WTC11 (cell line): ENCODE measurements at regions not wholly inside any gene's neighbourhood (a gene's known extent, or its start where the extent isn't known, plus 50 kb on each side); places are given as distances from the start of the nearest gene placed in this dataset.

Experiments
- ATAC-seq: fragments of 200-7000 bp; cut with Tn5 transposase; 2 replicates; pipeline ENCODE4 v1.10.0; 2021; ENCODE audit warnings: mild to moderate bottlenecking, moderate library complexity
- CTCF ChIA-PET: fragments of 300-600 bp; sonication (Branson Sonifier 250); formaldehyde crosslinking; loops from one replicate; lab custom pipeline; 2021; ENCODE audit warnings: antibody characterized with exemption; lab: Charles Lee
- POLR2A ChIA-PET: fragments of 350-600 bp; sonication (Branson Sonifier 250); formaldehyde crosslinking; loops from one replicate; lab custom pipeline; 2021; ENCODE audit warnings: antibody characterized with exemption; lab: Charles Lee
- DNase-seq: peaks from one replicate; pipeline ENCODE4 v3.0.0; 2021; ENCODE audit warnings: low spot score
- H3K27ac Mint-ChIP-seq: 2 replicates; pipeline ENCODE4 v1.8.0; 2021; ENCODE audit warnings: mixed read lengths
- H3K27me3 Mint-ChIP-seq: 2 replicates; pipeline ENCODE4 v1.8.0; 2021; ENCODE audit warnings: low read depth, mild to moderate bottlenecking, moderate library complexity, mixed read lengths
- H3K36me3 Mint-ChIP-seq: 2 replicates; pipeline ENCODE4 v1.8.0; 2021; ENCODE audit warnings: mixed read lengths
- H3K4me1 Mint-ChIP-seq: 2 replicates; pipeline ENCODE4 v1.8.0; 2022; ENCODE audit warnings: mixed read lengths
- H3K4me3 Mint-ChIP-seq: 2 replicates; pipeline ENCODE4 v1.8.0; 2021; ENCODE audit warnings: mild to moderate bottlenecking, moderate library complexity, mixed read lengths
- H3K9me3 Mint-ChIP-seq: 2 replicates; pipeline ENCODE4 v1.8.0; 2021; ENCODE audit warnings: mixed read lengths
- ELF4 ChIP-seq: sonication (generic); formaldehyde crosslinking; IDR thresholded peaks from 2 replicates; pipeline ENCODE4 v1.8.1; 2022; ENCODE audit warnings: low read depth, mild to moderate bottlenecking, moderate library complexity, missing genetic modification reagents
- GTF2I ChIP-seq: fragments of 250-450 bp; sonication (Bioruptor Pico); conservative IDR thresholded peaks from 2 replicates; pipeline ENCODE4 v1.4.0; 2021; ENCODE audit warnings: mild to moderate bottlenecking
- IRF2 ChIP-seq: sonication (generic); formaldehyde crosslinking; IDR thresholded peaks from 2 replicates; pipeline ENCODE4 v1.8.0; 2022; ENCODE audit warnings: low read depth, missing genetic modification reagents, borderline replicate concordance
- MXD4 ChIP-seq: fragments of 250-450 bp; sonication (Bioruptor Pico); IDR thresholded peaks from 2 replicates; pipeline ENCODE4 v1.8.0; 2021; ENCODE audit warnings: mild to moderate bottlenecking, moderate library complexity, borderline replicate concordance
- SMAD4 ChIP-seq: sonication (generic); formaldehyde crosslinking; IDR thresholded peaks from 2 replicates; pipeline ENCODE4 v1.8.0; 2022; ENCODE audit warnings: mild to moderate bottlenecking, missing genetic modification reagents
- SP1 ChIP-seq: sonication (generic); formaldehyde crosslinking; conservative IDR thresholded peaks from 2 replicates; pipeline ENCODE4 v1.8.1; 2022; ENCODE audit warnings: missing genetic modification reagents
- TP53 ChIP-seq: sonication (generic); formaldehyde crosslinking; IDR thresholded peaks from 2 replicates; pipeline ENCODE4 v1.8.1; 2023; ENCODE audit warnings: mild to moderate bottlenecking, missing genetic modification reagents
- ZBTB21 ChIP-seq: sonication (generic); formaldehyde crosslinking; IDR thresholded peaks from 2 replicates; pipeline ENCODE4 v1.8.1; 2023; ENCODE audit warnings: mild to moderate bottlenecking, missing genetic modification reagents, borderline replicate concordance
- ZNF416 ChIP-seq: fragments of 250-450 bp; sonication (Bioruptor Pico); IDR thresholded peaks from 2 replicates; pipeline ENCODE4 v1.9.0; 2021; ENCODE audit warnings: mild to moderate bottlenecking, inconsistent platforms
- TF ChIP-seq, protein P1 (sequence below): fragments of 200-600 bp; IDR thresholded peaks from 2 replicates; pipeline ENCODE4 v1.8.0; 2022; ENCODE audit warnings: antibody characterized with exemption
- TF ChIP-seq, protein P2 (sequence below): sonication (generic); formaldehyde crosslinking; IDR thresholded peaks from 2 replicates; pipeline ENCODE4 v1.8.1; 2023; ENCODE audit warnings: mild to moderate bottlenecking, moderate library complexity, missing genetic modification reagents
- TF ChIP-seq, protein P3 (sequence below): fragments of 250-450 bp; sonication (Bioruptor Pico); IDR thresholded peaks from 2 replicates; pipeline ENCODE4 v1.9.0; 2021; ENCODE audit warnings: mild to moderate bottlenecking
- TF ChIP-seq, protein P4 (sequence below): sonication (generic); formaldehyde crosslinking; IDR thresholded peaks from 2 replicates; pipeline ENCODE4 v1.8.0; 2023; ENCODE audit warnings: missing genetic modification reagents, mild to moderate bottlenecking, borderline replicate concordance

DNA sequence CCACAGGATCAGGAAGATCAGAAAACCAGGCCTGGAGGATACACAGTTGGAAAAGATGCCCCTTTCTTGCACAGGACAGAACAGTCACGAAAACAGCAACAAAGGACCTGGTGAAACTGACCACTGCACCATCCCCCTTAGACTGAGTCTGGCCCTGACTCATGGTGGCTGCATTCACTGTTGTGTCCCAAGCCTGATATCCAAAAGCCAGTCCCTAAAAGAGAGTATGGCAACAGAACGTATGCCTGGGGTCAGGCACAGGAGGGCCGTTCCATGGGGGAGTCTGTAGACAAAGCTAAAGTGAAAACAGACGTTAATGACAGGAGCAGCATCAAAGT is 301.1 kb upstream of the NBEA start (continued):
- TF ChIP-seq, protein P1, sequence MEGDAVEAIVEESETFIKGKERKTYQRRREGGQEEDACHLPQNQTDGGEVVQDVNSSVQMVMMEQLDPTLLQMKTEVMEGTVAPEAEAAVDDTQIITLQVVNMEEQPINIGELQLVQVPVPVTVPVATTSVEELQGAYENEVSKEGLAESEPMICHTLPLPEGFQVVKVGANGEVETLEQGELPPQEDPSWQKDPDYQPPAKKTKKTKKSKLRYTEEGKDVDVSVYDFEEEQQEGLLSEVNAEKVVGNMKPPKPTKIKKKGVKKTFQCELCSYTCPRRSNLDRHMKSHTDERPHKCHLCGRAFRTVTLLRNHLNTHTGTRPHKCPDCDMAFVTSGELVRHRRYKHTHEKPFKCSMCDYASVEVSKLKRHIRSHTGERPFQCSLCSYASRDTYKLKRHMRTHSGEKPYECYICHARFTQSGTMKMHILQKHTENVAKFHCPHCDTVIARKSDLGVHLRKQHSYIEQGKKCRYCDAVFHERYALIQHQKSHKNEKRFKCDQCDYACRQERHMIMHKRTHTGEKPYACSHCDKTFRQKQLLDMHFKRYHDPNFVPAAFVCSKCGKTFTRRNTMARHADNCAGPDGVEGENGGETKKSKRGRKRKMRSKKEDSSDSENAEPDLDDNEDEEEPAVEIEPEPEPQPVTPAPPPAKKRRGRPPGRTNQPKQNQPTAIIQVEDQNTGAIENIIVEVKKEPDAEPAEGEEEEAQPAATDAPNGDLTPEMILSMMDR = no peak
- no peak for TF ChIP-seq GTF2I (CRISPR knock-in tag)

DNA sequence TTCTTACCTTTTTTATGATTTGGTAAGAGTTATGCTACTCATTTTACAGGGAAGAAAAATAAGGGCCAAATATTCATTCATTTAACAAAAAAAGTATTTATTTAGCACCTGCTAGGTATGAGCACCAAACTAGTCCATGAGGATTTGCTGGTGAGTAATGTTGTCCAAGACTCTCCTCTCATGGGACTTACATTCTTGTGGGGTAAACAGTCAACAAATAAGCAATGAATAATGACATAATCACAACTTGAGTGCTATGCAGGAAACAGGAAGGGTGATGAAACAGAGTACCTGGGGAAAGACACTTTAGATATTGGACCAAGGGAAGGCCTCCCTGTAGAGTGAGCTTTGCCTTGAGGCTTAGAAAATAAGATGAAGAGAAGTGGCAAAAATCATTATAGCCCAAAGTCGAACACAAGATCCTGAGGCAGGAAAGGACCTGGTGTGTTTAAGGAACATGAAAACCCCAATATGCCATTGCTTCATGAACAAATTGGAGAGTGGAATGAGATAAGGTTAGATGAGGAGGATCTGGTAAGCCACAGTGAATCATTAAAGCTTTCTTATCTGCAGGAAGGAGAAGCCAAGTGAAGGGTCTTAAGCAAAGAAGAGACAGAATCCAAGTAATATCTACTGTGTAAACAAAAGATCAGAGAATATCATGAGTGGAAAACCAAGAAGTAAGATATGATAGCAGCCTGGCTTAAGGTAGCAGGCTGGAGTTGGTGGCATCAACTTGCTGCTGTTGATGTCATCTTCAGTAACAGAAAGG is 294.5 kb upstream of the NBEA start:
- H3K9me3 Mint-ChIP-seq = peaks cover 19% of the 10 kb centered on the region
- DNase-seq = no peak
- peaks cover 7% of the 10 kb centered on the region for H3K4me1 Mint-ChIP-seq
- TF ChIP-seq, protein P2, sequence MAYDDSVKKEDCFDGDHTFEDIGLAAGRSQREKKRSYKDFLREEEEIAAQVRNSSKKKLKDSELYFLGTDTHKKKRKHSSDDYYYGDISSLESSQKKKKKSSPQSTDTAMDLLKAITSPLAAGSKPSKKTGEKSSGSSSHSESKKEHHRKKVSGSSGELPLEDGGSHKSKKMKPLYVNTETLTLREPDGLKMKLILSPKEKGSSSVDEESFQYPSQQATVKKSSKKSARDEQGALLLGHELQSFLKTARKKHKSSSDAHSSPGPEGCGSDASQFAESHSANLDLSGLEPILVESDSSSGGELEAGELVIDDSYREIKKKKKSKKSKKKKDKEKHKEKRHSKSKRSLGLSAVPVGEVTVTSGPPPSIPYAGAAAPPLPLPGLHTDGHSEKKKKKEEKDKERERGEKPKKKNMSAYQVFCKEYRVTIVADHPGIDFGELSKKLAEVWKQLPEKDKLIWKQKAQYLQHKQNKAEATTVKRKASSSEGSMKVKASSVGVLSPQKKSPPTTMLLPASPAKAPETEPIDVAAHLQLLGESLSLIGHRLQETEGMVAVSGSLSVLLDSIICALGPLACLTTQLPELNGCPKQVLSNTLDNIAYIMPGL (CRISPR knock-in tag) = no peak
- TF ChIP-seq, protein P3, sequence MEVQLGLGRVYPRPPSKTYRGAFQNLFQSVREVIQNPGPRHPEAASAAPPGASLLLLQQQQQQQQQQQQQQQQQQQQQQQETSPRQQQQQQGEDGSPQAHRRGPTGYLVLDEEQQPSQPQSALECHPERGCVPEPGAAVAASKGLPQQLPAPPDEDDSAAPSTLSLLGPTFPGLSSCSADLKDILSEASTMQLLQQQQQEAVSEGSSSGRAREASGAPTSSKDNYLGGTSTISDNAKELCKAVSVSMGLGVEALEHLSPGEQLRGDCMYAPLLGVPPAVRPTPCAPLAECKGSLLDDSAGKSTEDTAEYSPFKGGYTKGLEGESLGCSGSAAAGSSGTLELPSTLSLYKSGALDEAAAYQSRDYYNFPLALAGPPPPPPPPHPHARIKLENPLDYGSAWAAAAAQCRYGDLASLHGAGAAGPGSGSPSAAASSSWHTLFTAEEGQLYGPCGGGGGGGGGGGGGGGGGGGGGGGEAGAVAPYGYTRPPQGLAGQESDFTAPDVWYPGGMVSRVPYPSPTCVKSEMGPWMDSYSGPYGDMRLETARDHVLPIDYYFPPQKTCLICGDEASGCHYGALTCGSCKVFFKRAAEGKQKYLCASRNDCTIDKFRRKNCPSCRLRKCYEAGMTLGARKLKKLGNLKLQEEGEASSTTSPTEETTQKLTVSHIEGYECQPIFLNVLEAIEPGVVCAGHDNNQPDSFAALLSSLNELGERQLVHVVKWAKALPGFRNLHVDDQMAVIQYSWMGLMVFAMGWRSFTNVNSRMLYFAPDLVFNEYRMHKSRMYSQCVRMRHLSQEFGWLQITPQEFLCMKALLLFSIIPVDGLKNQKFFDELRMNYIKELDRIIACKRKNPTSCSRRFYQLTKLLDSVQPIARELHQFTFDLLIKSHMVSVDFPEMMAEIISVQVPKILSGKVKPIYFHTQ (CRISPR knock-in tag) = no peak
- TF ChIP-seq, protein P4, sequence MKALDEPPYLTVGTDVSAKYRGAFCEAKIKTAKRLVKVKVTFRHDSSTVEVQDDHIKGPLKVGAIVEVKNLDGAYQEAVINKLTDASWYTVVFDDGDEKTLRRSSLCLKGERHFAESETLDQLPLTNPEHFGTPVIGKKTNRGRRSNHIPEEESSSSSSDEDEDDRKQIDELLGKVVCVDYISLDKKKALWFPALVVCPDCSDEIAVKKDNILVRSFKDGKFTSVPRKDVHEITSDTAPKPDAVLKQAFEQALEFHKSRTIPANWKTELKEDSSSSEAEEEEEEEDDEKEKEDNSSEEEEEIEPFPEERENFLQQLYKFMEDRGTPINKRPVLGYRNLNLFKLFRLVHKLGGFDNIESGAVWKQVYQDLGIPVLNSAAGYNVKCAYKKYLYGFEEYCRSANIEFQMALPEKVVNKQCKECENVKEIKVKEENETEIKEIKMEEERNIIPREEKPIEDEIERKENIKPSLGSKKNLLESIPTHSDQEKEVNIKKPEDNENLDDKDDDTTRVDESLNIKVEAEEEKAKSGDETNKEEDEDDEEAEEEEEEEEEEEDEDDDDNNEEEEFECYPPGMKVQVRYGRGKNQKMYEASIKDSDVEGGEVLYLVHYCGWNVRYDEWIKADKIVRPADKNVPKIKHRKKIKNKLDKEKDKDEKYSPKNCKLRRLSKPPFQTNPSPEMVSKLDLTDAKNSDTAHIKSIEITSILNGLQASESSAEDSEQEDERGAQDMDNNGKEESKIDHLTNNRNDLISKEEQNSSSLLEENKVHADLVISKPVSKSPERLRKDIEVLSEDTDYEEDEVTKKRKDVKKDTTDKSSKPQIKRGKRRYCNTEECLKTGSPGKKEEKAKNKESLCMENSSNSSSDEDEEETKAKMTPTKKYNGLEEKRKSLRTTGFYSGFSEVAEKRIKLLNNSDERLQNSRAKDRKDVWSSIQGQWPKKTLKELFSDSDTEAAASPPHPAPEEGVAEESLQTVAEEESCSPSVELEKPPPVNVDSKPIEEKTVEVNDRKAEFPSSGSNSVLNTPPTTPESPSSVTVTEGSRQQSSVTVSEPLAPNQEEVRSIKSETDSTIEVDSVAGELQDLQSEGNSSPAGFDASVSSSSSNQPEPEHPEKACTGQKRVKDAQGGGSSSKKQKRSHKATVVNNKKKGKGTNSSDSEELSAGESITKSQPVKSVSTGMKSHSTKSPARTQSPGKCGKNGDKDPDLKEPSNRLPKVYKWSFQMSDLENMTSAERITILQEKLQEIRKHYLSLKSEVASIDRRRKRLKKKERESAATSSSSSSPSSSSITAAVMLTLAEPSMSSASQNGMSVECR (CRISPR knock-in tag) = no peak
- TF ChIP-seq IRF2 (CRISPR knock-in tag) = no peak
- no peak for TF ChIP-seq SP1 (CRISPR knock-in tag)
- TF ChIP-seq MXD4 (CRISPR knock-in tag) = no peak
- no peak for TF ChIP-seq TP53 (CRISPR knock-in tag)
- no peak for TF ChIP-seq ZNF416 (CRISPR knock-in tag)
- TF ChIP-seq ZBTB21 (CRISPR knock-in tag) = no peak
- no peak for TF ChIP-seq ELF4
- no peak for TF ChIP-seq SMAD4 (CRISPR knock-in tag)
- H3K27ac Mint-ChIP-seq = no peak overlapping the region
- POLR2A ChIA-PET = no interaction called here
- no peak for ATAC-seq
- H3K4me3 Mint-ChIP-seq = no peak overlapping the region
- H3K36me3 Mint-ChIP-seq = peaks cover 20% of the 10 kb centered on the region
- CTCF ChIA-PET = no interaction called here
- no peaks in the 10 kb centered on the region for H3K27me3 Mint-ChIP-seq
